SH-SY5Y (cell line): ENCODE measurements at regions not wholly inside any gene's neighbourhood (a gene's known extent, or its start where the extent isn't known, plus 50 kb on each side); places are given as distances from the start of the nearest gene placed in this dataset.

ENCODE experiments used
- GATA2 ChIP-seq: IDR thresholded peaks from 2 replicates; pipeline ENCODE4 v1.6.1; 2011; ENCODE audit warnings: mild to moderate bottlenecking, low read depth, low read length
- GATA3 ChIP-seq: IDR thresholded peaks from 2 replicates; pipeline ENCODE4 v1.6.1; 2011; ENCODE audit warnings: low read depth, mild to moderate bottlenecking, low read length, moderate library complexity

DNA sequence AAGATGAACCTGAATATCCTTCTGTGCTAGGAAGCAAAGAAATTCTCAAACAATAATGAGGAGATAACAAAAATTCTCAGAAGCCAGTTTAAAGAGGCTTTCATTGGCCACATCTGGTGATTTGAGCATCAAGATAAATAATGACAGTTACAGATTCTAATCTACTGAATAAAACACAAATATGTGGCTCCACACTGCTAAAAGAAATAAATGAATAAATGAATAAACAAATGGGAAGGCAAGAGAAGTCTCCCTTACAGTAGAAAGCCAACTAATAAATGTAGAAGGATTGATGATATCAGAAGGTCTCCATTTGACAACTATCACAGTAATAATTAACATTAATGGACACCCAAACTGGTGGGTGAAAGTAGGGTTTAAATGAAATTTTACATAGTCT is 54.6 kb upstream of the ADAM23 start:
- TF ChIP-seq GATA3, result peak; percentile 42; the same call in 1 of the 2 replicates
- TF ChIP-seq GATA2, result no peak
